SU-DHL-6 (cell line): ENCODE measurements at regions not wholly inside any gene's neighbourhood (a gene's known extent, or its start where the extent isn't known, plus 50 kb on each side); places are given as distances from the start of the nearest gene placed in this dataset.

ENCODE experiments used
- EZH2phosphoT487 ChIP-seq: fragments of 200-600 bp; sonication (generic), shearing (Covaris generic); conservative IDR thresholded peaks from 2 replicates; pipeline ENCODE4 v1.6.1; 2018; ENCODE audit warnings: mild to moderate bottlenecking, antibody characterized with exemption, low read length, moderate library complexity, mixed read lengths
- TF ChIP-seq, protein P1 (sequence below): fragments of 200-600 bp; sonication (generic); IDR thresholded peaks from one replicate; pipeline ENCODE4 v1.5.1; 2017; ENCODE audit warnings: antibody characterized with exemption, mild to moderate bottlenecking, low read length, moderate library complexity; ENCODE audit not compliant: insufficient read depth, poor library complexity, severe bottlenecking

DNA sequence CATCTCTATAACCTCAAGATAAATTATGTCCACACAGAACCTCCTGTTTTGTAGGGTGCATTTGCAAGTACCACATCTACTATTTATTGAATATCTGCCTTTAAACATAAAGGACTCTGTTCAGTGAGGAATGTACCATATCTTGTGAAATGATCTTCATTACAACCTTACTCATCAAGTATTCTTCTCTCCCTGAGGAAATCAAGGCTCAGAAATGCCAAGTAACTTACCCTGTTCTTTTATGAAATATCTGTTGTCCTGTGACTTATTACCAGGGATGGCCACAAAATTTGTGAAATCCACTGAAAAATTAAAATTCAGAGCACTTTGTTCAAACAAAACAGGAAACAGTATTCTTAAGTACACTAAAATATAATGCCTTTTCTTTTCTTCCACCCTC is 366.7 kb downstream of the GALC start:
- TF ChIP-seq, protein P1, sequence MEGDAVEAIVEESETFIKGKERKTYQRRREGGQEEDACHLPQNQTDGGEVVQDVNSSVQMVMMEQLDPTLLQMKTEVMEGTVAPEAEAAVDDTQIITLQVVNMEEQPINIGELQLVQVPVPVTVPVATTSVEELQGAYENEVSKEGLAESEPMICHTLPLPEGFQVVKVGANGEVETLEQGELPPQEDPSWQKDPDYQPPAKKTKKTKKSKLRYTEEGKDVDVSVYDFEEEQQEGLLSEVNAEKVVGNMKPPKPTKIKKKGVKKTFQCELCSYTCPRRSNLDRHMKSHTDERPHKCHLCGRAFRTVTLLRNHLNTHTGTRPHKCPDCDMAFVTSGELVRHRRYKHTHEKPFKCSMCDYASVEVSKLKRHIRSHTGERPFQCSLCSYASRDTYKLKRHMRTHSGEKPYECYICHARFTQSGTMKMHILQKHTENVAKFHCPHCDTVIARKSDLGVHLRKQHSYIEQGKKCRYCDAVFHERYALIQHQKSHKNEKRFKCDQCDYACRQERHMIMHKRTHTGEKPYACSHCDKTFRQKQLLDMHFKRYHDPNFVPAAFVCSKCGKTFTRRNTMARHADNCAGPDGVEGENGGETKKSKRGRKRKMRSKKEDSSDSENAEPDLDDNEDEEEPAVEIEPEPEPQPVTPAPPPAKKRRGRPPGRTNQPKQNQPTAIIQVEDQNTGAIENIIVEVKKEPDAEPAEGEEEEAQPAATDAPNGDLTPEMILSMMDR, result no peak
- no peak for TF ChIP-seq EZH2phosphoT487
